HG02798 (cell line): ENCODE measurements at regions not wholly inside any gene's neighbourhood (a gene's known extent, or its start where the extent isn't known, plus 50 kb on each side); places are given as distances from the start of the nearest gene placed in this dataset.

Source experiments
- ATAC-seq: cut with Tn5 transposase; IDR thresholded peaks from one replicate; pipeline ENCODE4 v1.9.1; 2021; ENCODE audit warnings: mild to moderate bottlenecking; ENCODE audit not compliant: unreplicated experiment, poor library complexity

- ATAC-seq, result no peak
These were observed 184.4 kb upstream of the C11orf87 start for GRCh38 chr11:109237636-109238035.

GRCh38 chr11:109241988-109242536 lies 179.9 kb upstream of the C11orf87 start:
- no peak for ATAC-seq

GRCh38 chr11:109247071-109247470 lies 174.9 kb upstream of the C11orf87 start:
- ATAC-seq, result no peak

- ATAC-seq, result no peak
These were observed 172.4 kb upstream of the C11orf87 start for GRCh38 chr11:109249597-109249996.

- ATAC-seq, result no peak
These were observed 170.8 kb upstream of the C11orf87 start for GRCh38 chr11:109251230-109251629.

GRCh38 chr11:109264128-109264527 lies 157.9 kb upstream of the C11orf87 start:
- ATAC-seq, result no peak

GRCh38 chr11:109267293-109268095 lies 154.5 kb upstream of the C11orf87 start:
- no peak for ATAC-seq

- no peak for ATAC-seq
These were observed 146.1 kb upstream of the C11orf87 start for GRCh38 chr11:109275931-109276330.

- ATAC-seq, result no peak
These were observed 136.5 kb upstream of the C11orf87 start for GRCh38 chr11:109285465-109285864.

GRCh38 chr11:109291553-109291952 lies 130.4 kb upstream of the C11orf87 start:
- no peak for ATAC-seq

GRCh38 chr11:109298865-109299264 lies 123.1 kb upstream of the C11orf87 start:
- ATAC-seq, result no peak

- no peak for ATAC-seq
These were observed 121.8 kb upstream of the C11orf87 start for GRCh38 chr11:109300211-109300610.

- ATAC-seq, result no peak
These were observed 119.2 kb upstream of the C11orf87 start for GRCh38 chr11:109302591-109303334.

- no peak for ATAC-seq
These were observed 118.6 kb upstream of the C11orf87 start for GRCh38 chr11:109303342-109303741.

GRCh38 chr11:109304159-109304558 lies 117.8 kb upstream of the C11orf87 start:
- ATAC-seq, result no peak

- ATAC-seq, result no peak
These were observed 117.0 kb upstream of the C11orf87 start for GRCh38 chr11:109305009-109305408.

GRCh38 chr11:109306322-109306721 lies 115.7 kb upstream of the C11orf87 start:
- no peak for ATAC-seq

GRCh38 chr11:109307366-109307765 lies 114.6 kb upstream of the C11orf87 start:
- ATAC-seq, result no peak

- ATAC-seq, result no peak
These were observed 113.4 kb upstream of the C11orf87 start for GRCh38 chr11:109308551-109308950.

GRCh38 chr11:109309153-109309552 lies 112.8 kb upstream of the C11orf87 start:
- no peak for ATAC-seq

- ATAC-seq, result no peak
These were observed 104.3 kb upstream of the C11orf87 start for GRCh38 chr11:109317726-109318125.
